Central memory CD8-positive, alpha-beta T cell (primary cell): ENCODE measurements at regions not wholly inside any gene's neighbourhood (a gene's known extent, or its start where the extent isn't known, plus 50 kb on each side); places are given as distances from the start of the nearest gene placed in this dataset.
"Not testable (repeated sequence)": the region's sequence is repeated elsewhere in the genome, so short reads cannot be mapped to it uniquely, and the experiment has no call there.

ENCODE experiments used
- ATAC-seq: fragments of 150-1000 bp; cut with Tn5 transposase; replicated peaks from 2 replicates; pipeline ENCODE4 v1.10.0; 2022; ENCODE audit warnings: mild to moderate bottlenecking, moderate FRiP score, moderate number of reproducible peaks; ENCODE audit not compliant: poor library complexity, severe bottlenecking; ENCODE audit errors: extremely low read depth
- DNase-seq, 2 donors: peaks; one replicate each; pipeline ENCODE4 v3.0.0; 2021; ENCODE audit warnings: low spot score in 2 of 2
- H3K27ac Mint-ChIP-seq: one replicate; pipeline ENCODE4 v1.8.0; 2022; ENCODE audit warnings: low read depth, mild to moderate bottlenecking, moderate library complexity, mixed read lengths
- H3K27me3 Mint-ChIP-seq: one replicate; pipeline ENCODE4 v1.8.0; 2022; ENCODE audit warnings: mixed read lengths
- H3K36me3 Mint-ChIP-seq: one replicate; pipeline ENCODE4 v1.8.0; 2022; ENCODE audit warnings: mild to moderate bottlenecking, moderate library complexity, mixed read lengths; ENCODE audit not compliant: insufficient read depth
- H3K4me1 Mint-ChIP-seq: one replicate; pipeline ENCODE4 v1.8.0; 2022; ENCODE audit warnings: mixed read lengths
- H3K4me3 Mint-ChIP-seq: one replicate; pipeline ENCODE4 v1.8.0; 2022; ENCODE audit warnings: mild to moderate bottlenecking, moderate library complexity, mixed read lengths
- H3K9me3 Mint-ChIP-seq: one replicate; pipeline ENCODE4 v1.8.0; 2022; ENCODE audit warnings: mixed read lengths

GRCh38 chr9:66263621-66264020 lies 526.7 kb downstream of the FOXD4L4 start:
- H3K27ac Mint-ChIP-seq, H3K4me3 Mint-ChIP-seq, H3K36me3 Mint-ChIP-seq, H3K27me3 Mint-ChIP-seq, DNase-seq, H3K4me1 Mint-ChIP-seq, ATAC-seq, H3K9me3 Mint-ChIP-seq: not testable (repeated sequence)

- not testable (repeated sequence) for H3K4me3 Mint-ChIP-seq, H3K27me3 Mint-ChIP-seq, DNase-seq, H3K9me3 Mint-ChIP-seq, H3K36me3 Mint-ChIP-seq, H3K4me1 Mint-ChIP-seq, H3K27ac Mint-ChIP-seq, ATAC-seq
Observed at GRCh38 chr9:66264786-66265185, 527.8 kb downstream of the FOXD4L4 start.

- H3K4me1 Mint-ChIP-seq, DNase-seq, H3K4me3 Mint-ChIP-seq, ATAC-seq, H3K9me3 Mint-ChIP-seq, H3K36me3 Mint-ChIP-seq, H3K27me3 Mint-ChIP-seq, H3K27ac Mint-ChIP-seq: not testable (repeated sequence)
Observed at GRCh38 chr9:66266202-66266601, 529.3 kb downstream of the FOXD4L4 start.

DNA sequence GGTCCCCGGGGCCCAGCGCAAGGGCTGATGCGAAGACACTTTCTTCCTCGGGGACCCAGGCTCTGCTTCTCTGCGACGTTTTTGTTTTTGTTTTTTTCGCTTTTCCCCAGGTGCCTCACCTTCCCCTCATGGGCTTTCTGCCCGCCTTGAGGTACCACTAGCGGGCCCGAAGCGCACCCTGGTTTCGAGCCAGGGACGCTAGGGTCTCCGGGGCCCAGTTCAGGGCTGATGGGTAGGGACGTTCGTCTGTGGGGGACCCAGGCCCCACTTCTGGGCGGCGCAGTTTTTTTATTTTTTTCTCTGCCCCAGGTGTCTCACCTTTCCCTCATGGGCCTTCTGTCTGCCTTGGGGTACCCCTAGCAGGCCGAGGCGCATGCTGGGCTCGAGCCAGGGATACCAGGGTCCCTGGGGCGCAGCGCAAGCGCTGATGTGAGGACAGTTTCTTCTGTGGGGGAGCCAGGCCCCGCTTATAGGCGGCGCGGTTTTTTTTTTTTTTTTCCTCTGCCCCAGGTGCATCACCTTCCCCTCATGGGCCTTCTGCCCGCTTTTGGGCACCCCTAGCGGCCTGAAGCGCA lies 530.0 kb downstream of the FOXD4L4 start:
- ATAC-seq, H3K4me1 Mint-ChIP-seq, H3K27ac Mint-ChIP-seq, H3K36me3 Mint-ChIP-seq, H3K27me3 Mint-ChIP-seq, H3K9me3 Mint-ChIP-seq, H3K4me3 Mint-ChIP-seq, DNase-seq: not testable (repeated sequence)

DNA sequence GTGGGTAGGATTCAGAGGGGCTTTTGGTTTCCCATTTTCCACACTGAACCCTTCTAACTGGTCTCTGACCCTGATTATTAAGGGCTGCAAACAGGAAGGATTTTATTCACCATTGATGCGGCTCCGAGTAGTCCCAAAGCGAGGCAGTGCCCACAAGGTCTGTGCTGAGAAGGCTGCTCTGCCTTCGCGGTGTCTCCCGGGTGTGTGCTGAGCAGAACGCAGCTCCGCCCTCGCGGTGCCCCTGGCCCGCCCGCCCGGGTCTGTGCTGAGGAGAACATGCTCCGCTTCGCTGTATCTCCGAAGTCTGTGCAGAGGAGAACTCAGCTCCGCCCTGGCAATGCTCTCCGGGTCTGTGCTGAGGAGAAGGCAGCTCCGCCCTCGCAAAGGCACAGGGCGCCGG lies 530.7 kb downstream of the FOXD4L4 start:
- H3K27ac Mint-ChIP-seq, H3K9me3 Mint-ChIP-seq, H3K27me3 Mint-ChIP-seq, H3K4me3 Mint-ChIP-seq, H3K4me1 Mint-ChIP-seq, H3K36me3 Mint-ChIP-seq: not testable (repeated sequence)
- peak; percentile 73 for ATAC-seq
- DNase-seq: peak in 1 of 2 donors; percentile 28

DNA sequence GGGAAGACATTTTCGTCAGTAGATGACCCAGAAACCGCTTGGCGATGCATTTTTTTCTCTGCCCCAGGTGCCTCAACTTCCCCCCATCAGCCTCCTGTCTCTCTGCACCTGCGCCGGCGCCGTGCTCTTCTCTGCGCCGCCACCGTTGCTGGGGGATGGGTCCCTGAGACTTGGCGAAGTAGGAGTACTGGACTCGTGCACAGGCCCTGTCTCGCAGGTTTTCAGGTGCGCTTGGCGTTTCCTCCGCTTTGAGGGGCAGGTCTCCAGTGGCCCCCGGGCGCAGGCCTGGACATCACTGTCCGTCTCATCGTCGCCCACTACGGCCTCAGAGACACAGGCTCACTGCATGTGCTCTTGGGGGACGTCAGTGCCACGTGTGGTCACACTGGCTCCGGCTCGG lies 532.1 kb downstream of the FOXD4L4 start:
- H3K9me3 Mint-ChIP-seq, H3K4me3 Mint-ChIP-seq, H3K36me3 Mint-ChIP-seq, ATAC-seq, H3K27ac Mint-ChIP-seq, H3K4me1 Mint-ChIP-seq, DNase-seq, H3K27me3 Mint-ChIP-seq: not testable (repeated sequence)

- Mint-ChIP-seq H3K27ac (peak overlapping the region; percentile 99), H3K4me3 (peak overlapping the region; percentile 94)
- not testable (repeated sequence) for H3K27me3 Mint-ChIP-seq, H3K36me3 Mint-ChIP-seq, H3K4me1 Mint-ChIP-seq, H3K9me3 Mint-ChIP-seq
- DNase-seq (peak; percentile 50 to 51), ATAC-seq (peak; percentile 50)
Observed at GRCh38 chr9:66269783-66270182, 532.8 kb downstream of the FOXD4L4 start.

DNA sequence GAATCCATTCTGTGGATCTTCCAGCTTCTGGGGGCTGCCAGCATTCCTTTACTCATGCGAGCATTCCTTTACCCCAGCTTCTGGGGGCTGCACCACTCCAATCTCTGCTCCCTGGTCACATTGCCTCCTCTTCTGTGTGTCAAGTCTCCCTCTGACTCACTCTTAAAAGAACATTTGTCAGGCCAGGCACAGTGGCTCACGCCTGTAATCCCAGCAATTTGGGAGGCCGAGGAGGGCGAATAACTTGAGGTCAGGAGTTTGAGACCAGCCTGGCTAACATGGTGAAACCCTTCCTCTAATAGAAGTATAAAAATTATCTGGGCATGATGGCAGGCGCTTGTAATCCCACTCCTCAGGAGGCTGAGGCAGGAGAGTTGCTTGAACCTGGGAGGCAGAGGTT lies 541.9 kb downstream of the FOXD4L4 start:
- ATAC-seq, H3K27me3 Mint-ChIP-seq, DNase-seq: not testable (repeated sequence)

More for the DNA sequence above, 541.9 kb downstream of the FOXD4L4 start:
- not testable (repeated sequence) for H3K4me3 Mint-ChIP-seq, H3K9me3 Mint-ChIP-seq, H3K27ac Mint-ChIP-seq, H3K36me3 Mint-ChIP-seq, H3K4me1 Mint-ChIP-seq
